DND-41 (cell line): ENCODE measurements at regions not wholly inside any gene's neighbourhood (a gene's known extent, or its start where the extent isn't known, plus 50 kb on each side); places are given as distances from the start of the nearest gene placed in this dataset.

Source experiments
- ATAC-seq: fragments of 200-7000 bp; cut with Tn5 transposase; 3 replicates; pipeline ENCODE4 v1.9.1; 2021; ENCODE audit warnings: low read depth; ENCODE audit not compliant: insufficient read depth
- DNase-seq: peaks from one replicate; pipeline ENCODE4 v3.0.0-alpha.2; 2020
- H2AFZ ChIP-seq: 2 replicates; pipeline ENCODE4 v1.6.0; 2012; ENCODE audit warnings: low read depth, low read length
- H3K27ac ChIP-seq: 2 replicates; pipeline ENCODE4 v1.5.1; 2012; ENCODE audit warnings: low read length, inconsistent platforms
- H3K27me3 ChIP-seq: fragments of 200-600 bp; sonication (generic); 2 replicates; pipeline ENCODE4 v1.6.0; 2012; ENCODE audit warnings: low read length, mild to moderate bottlenecking, inconsistent platforms; ENCODE audit not compliant: insufficient read depth, poor library complexity
- H3K36me3 ChIP-seq: 2 replicates; pipeline ENCODE4 v1.5.1; 2012; ENCODE audit warnings: low read length, inconsistent platforms; ENCODE audit not compliant: insufficient read depth
- H3K4me1 ChIP-seq: 2 replicates; pipeline ENCODE4 v1.5.1; 2012; ENCODE audit warnings: mild to moderate bottlenecking, low read length; ENCODE audit not compliant: insufficient read depth
- H3K4me2 ChIP-seq: 2 replicates; pipeline ENCODE4 v1.6.0; 2012; ENCODE audit warnings: mild to moderate bottlenecking, moderate library complexity, low read length, inconsistent platforms; ENCODE audit not compliant: insufficient read depth
- H3K4me3 ChIP-seq, 2 experiments: fragments of 200-600 bp in 1 of 2; shearing (Covaris generic) in 1 of 2; 2 replicates each; pipeline ENCODE4 v1.5.1; 2012 to 2016; ENCODE audit warnings: inconsistent platforms in 2 of 2, low read length in 2 of 2, mild to moderate bottlenecking in 2 of 2, low read depth in 1 of 2, moderate library complexity in 1 of 2
- H3K79me2 ChIP-seq: 2 replicates; pipeline ENCODE4 v1.6.0; 2012; ENCODE audit warnings: low read length, inconsistent platforms; ENCODE audit not compliant: insufficient read depth
- H3K9ac ChIP-seq: 2 replicates; pipeline ENCODE4 v1.6.0; 2012; ENCODE audit warnings: low read depth, mild to moderate bottlenecking, inconsistent platforms, low read length, moderate library complexity
- H3K9me3 ChIP-seq: 2 replicates; pipeline ENCODE4 v1.5.1; 2012; ENCODE audit warnings: low read length, moderate library complexity, mild to moderate bottlenecking, inconsistent platforms; ENCODE audit not compliant: insufficient read depth, severe bottlenecking
- H4K20me1 ChIP-seq: 2 replicates; pipeline ENCODE4 v1.6.0; 2012; ENCODE audit warnings: low read length; ENCODE audit not compliant: insufficient read depth
- CTCF ChIP-seq: IDR thresholded peaks from 2 replicates; pipeline ENCODE4 v1.5.1; 2012; ENCODE audit warnings: borderline replicate concordance, low read length, moderate library complexity, mild to moderate bottlenecking; ENCODE audit not compliant: poor library complexity, severe bottlenecking; ENCODE audit errors: extremely low read depth
- EZH2 ChIP-seq: IDR thresholded peaks from 3 replicates; pipeline ENCODE4 v1.6.1; 2012; ENCODE audit warnings: borderline replicate concordance, low read depth, mild to moderate bottlenecking, moderate library complexity, low read length, inconsistent platforms; ENCODE audit not compliant: severe bottlenecking

- Histone ChIP-seq H3K4me3 (no peak overlapping the region), H3K4me2 (no peak overlapping the region), H3K9ac (no peak overlapping the region), H3K9me3 (no peaks in the 10 kb centered on the region), H3K27me3 (no peaks in the 10 kb centered on the region), H3K79me2 (no peaks in the 10 kb centered on the region), H2AFZ (no peak overlapping the region), H4K20me1 (no peaks in the 10 kb centered on the region), H3K27ac (no peak overlapping the region), H3K4me1 (no peaks in the 10 kb centered on the region), H3K36me3 (no peaks in the 10 kb centered on the region)
- peak; percentile 85 for ATAC-seq
- TF ChIP-seq CTCF (peak; percentile 82), EZH2 (no peak)
- DNase-seq = peak; percentile 51
Observed at GRCh38 chr1:186605762-186606350, 74.4 kb downstream of the PTGS2 start.

GRCh38 chr1:186595969-186596368 is 84.3 kb downstream of the PTGS2 start:
- no peaks in the 10 kb centered on the region for H3K36me3 ChIP-seq
- no peak overlapping the region for H3K4me2 ChIP-seq
- no peak overlapping the region for H3K9ac ChIP-seq
- no peak overlapping the region for H3K27ac ChIP-seq
- H3K79me2 ChIP-seq = no peaks in the 10 kb centered on the region
- no peak overlapping the region for H3K4me3 ChIP-seq
- no peaks in the 10 kb centered on the region for H4K20me1 ChIP-seq
- H3K4me1 ChIP-seq = no peaks in the 10 kb centered on the region
- no peak for ATAC-seq
- no peak overlapping the region for H2AFZ ChIP-seq
- no peak for DNase-seq
- TF ChIP-seq CTCF (no peak), EZH2 (no peak)
- H3K9me3 ChIP-seq = no peaks in the 10 kb centered on the region
- H3K27me3 ChIP-seq = no peaks in the 10 kb centered on the region

- DNase-seq (no peak), ATAC-seq (no peak)
- Histone ChIP-seq H3K79me2 (no peaks in the 10 kb centered on the region), H3K9me3 (no peaks in the 10 kb centered on the region), H4K20me1 (no peaks in the 10 kb centered on the region), H3K9ac (no peak overlapping the region), H3K4me1 (no peaks in the 10 kb centered on the region), H3K4me2 (no peak overlapping the region), H3K27me3 (no peaks in the 10 kb centered on the region), H3K36me3 (no peaks in the 10 kb centered on the region), H3K4me3 (no peak overlapping the region), H2AFZ (no peak overlapping the region), H3K27ac (no peak overlapping the region)
- TF ChIP-seq EZH2 = no peak
- TF ChIP-seq CTCF = no peak
Observed at GRCh38 chr1:186578325-186579016, 101.8 kb downstream of the PTGS2 start.
